ENCODE measurements at regions not wholly inside any gene's neighbourhood (a gene's known extent, or its start where the extent isn't known, plus 50 kb on each side); places are given as distances from the start of the nearest gene placed in this dataset.
"Not testable (repeated sequence)": the region's sequence is repeated elsewhere in the genome, so short reads cannot be mapped to it uniquely, and the experiment has no call there.

GRCh38 chr10:84718877-84719616 lies 390.7 kb downstream of the CCSER2 start:
- H2AK5ac ChIP-seq (ENCODE audit: low read length), result no peak overlapping the region
- no peak overlapping the region for H2BK120ac ChIP-seq (ENCODE audit: insufficient read depth, low read length, poor library complexity)
- H2AFZ ChIP-seq (ENCODE audit: insufficient read depth, low read length, poor library complexity), result no peak overlapping the region
- WGBS (ENCODE audit: extremely low coverage, insufficient coverage, insufficient read length), result no CpG with 5 or more reads among the region's 3 CpGs
- no peak overlapping the region for H2BK12ac ChIP-seq (ENCODE audit: low read length)
- H3K79me1 ChIP-seq (ENCODE audit: low read length), result no peaks in the 10 kb centered on the region
- H4K91ac ChIP-seq (ENCODE audit: low read depth, low read length), result no peak overlapping the region
- no peaks in the 10 kb centered on the region for H3K36me3 ChIP-seq (ENCODE audit: control insufficient read depth in 1 of 2, insufficient read depth in 2 of 2, low read length in 2 of 2)
- H3K4ac ChIP-seq (ENCODE audit: low read depth, low read length), result no peak overlapping the region
- H3K27ac ChIP-seq (ENCODE audit: low read depth, low read length), result no peak overlapping the region
- H3K4me2 ChIP-seq (ENCODE audit: low read length), result no peak overlapping the region
- H3K14ac ChIP-seq (ENCODE audit: low read length), result no peak overlapping the region
- H3K23ac ChIP-seq (ENCODE audit: low read length), result no peak overlapping the region
- H4K12ac ChIP-seq (ENCODE audit: low read depth, low read length), result no peak overlapping the region
- H3K9ac ChIP-seq (ENCODE audit: low read length), result no peak overlapping the region
- H3K9me3 ChIP-seq (ENCODE audit: insufficient read depth, low read depth, low read length), result no peaks in the 10 kb centered on the region
- no peak for DNase-seq
- H3K4me1 ChIP-seq (ENCODE audit: control insufficient read depth in 1 of 2, insufficient read depth in 2 of 2, low read length in 2 of 2), result no peaks in the 10 kb centered on the region
- H3K79me2 ChIP-seq (ENCODE audit: control insufficient read depth, insufficient read depth, low read length, poor library complexity), result no peaks in the 10 kb centered on the region
- no peaks in the 10 kb centered on the region for H3K27me3 ChIP-seq (ENCODE audit: insufficient read depth, low read length)
- no peak overlapping the region for H4K8ac ChIP-seq (ENCODE audit: low read depth, low read length)
- H2BK5ac ChIP-seq (ENCODE audit: low read depth, low read length, poor library complexity), result no peak overlapping the region
- H3K4me3 ChIP-seq (ENCODE audit: low read depth, low read length), result no peak overlapping the region
- no peak overlapping the region for H3K18ac ChIP-seq (ENCODE audit: low read length)

- no CpG with 5 or more reads among the region's 1 CpG for WGBS (ENCODE audit: extremely low coverage, insufficient coverage, insufficient read length)
These were observed 391.3 kb downstream of the CCSER2 start for GRCh38 chr10:84719687-84720086.

GRCh38 chr10:84727398-84727797 lies 399.0 kb downstream of the CCSER2 start:
- Histone ChIP-seq H3K18ac (ENCODE audit: low read length) (no peak overlapping the region), H3K4me1 (ENCODE audit: control insufficient read depth in 1 of 2, insufficient read depth in 2 of 2, low read length in 2 of 2) (no peaks in the 10 kb centered on the region), H2BK12ac (ENCODE audit: low read length) (no peak overlapping the region), H4K91ac (ENCODE audit: low read depth, low read length) (no peak overlapping the region), H2AK5ac (ENCODE audit: low read length) (no peak overlapping the region), H3K23ac (ENCODE audit: low read length) (no peak overlapping the region), H3K9me3 (ENCODE audit: insufficient read depth, low read depth, low read length) (peaks cover 1% of the 10 kb centered on the region), H3K27ac (ENCODE audit: low read depth, low read length) (no peak overlapping the region), H3K36me3 (ENCODE audit: control insufficient read depth in 1 of 2, insufficient read depth in 2 of 2, low read length in 2 of 2) (no peaks in the 10 kb centered on the region), H3K14ac (ENCODE audit: low read length) (no peak overlapping the region), H4K12ac (ENCODE audit: low read depth, low read length) (no peak overlapping the region), H3K27me3 (ENCODE audit: insufficient read depth, low read length) (no peaks in the 10 kb centered on the region), H3K9ac (ENCODE audit: low read length) (no peak overlapping the region), H2AFZ (ENCODE audit: insufficient read depth, low read length, poor library complexity) (no peak overlapping the region), H2BK5ac (ENCODE audit: low read depth, low read length, poor library complexity) (no peak overlapping the region), H3K4ac (ENCODE audit: low read depth, low read length) (no peak overlapping the region), H4K8ac (ENCODE audit: low read depth, low read length) (no peak overlapping the region), H3K79me2 (ENCODE audit: control insufficient read depth, insufficient read depth, low read length, poor library complexity) (no peaks in the 10 kb centered on the region), H3K4me3 (ENCODE audit: low read depth, low read length) (no peak overlapping the region), H2BK120ac (ENCODE audit: insufficient read depth, low read length, poor library complexity) (no peak overlapping the region), H3K79me1 (ENCODE audit: low read length) (no peaks in the 10 kb centered on the region), H3K4me2 (ENCODE audit: low read length) (no peak overlapping the region)
- DNase-seq, result no peak
- no CpG with 5 or more reads among the region's 5 CpGs for WGBS (ENCODE audit: extremely low coverage, insufficient coverage, insufficient read length)

More at GRCh38 chr10:84719687-84720086, 391.3 kb downstream of the CCSER2 start:
- Histone ChIP-seq H4K12ac (ENCODE audit: low read depth, low read length) (no peak overlapping the region), H3K23ac (ENCODE audit: low read length) (no peak overlapping the region), H3K14ac (ENCODE audit: low read length) (no peak overlapping the region), H3K4ac (ENCODE audit: low read depth, low read length) (no peak overlapping the region), H4K91ac (ENCODE audit: low read depth, low read length) (no peak overlapping the region), H3K18ac (ENCODE audit: low read length) (no peak overlapping the region), H3K4me2 (ENCODE audit: low read length) (no peak overlapping the region), H3K27me3 (ENCODE audit: insufficient read depth, low read length) (no peaks in the 10 kb centered on the region), H4K8ac (ENCODE audit: low read depth, low read length) (no peak overlapping the region), H2BK5ac (ENCODE audit: low read depth, low read length, poor library complexity) (no peak overlapping the region), H3K27ac (ENCODE audit: low read depth, low read length) (no peak overlapping the region), H3K9ac (ENCODE audit: low read length) (no peak overlapping the region), H3K4me1 (ENCODE audit: control insufficient read depth in 1 of 2, insufficient read depth in 2 of 2, low read length in 2 of 2) (no peaks in the 10 kb centered on the region), H3K4me3 (ENCODE audit: low read depth, low read length) (no peak overlapping the region), H2BK12ac (ENCODE audit: low read length) (no peak overlapping the region), H3K36me3 (ENCODE audit: control insufficient read depth in 1 of 2, insufficient read depth in 2 of 2, low read length in 2 of 2) (no peaks in the 10 kb centered on the region), H3K79me1 (ENCODE audit: low read length) (no peaks in the 10 kb centered on the region), H3K9me3 (ENCODE audit: insufficient read depth, low read depth, low read length) (no peaks in the 10 kb centered on the region), H2AFZ (ENCODE audit: insufficient read depth, low read length, poor library complexity) (no peak overlapping the region), H3K79me2 (ENCODE audit: control insufficient read depth, insufficient read depth, low read length, poor library complexity) (no peaks in the 10 kb centered on the region), H2AK5ac (ENCODE audit: low read length) (no peak overlapping the region), H2BK120ac (ENCODE audit: insufficient read depth, low read length, poor library complexity) (no peak overlapping the region)
- DNase-seq, result no peak

GRCh38 chr10:84739126-84739525 lies 410.7 kb downstream of the CCSER2 start:
- not testable (repeated sequence) for H3K4me2 ChIP-seq (ENCODE audit: low read length); H3K14ac ChIP-seq (ENCODE audit: low read length); H3K9ac ChIP-seq (ENCODE audit: low read length); H3K36me3 ChIP-seq (ENCODE audit: control insufficient read depth in 1 of 2, insufficient read depth in 2 of 2, low read length in 2 of 2); H3K79me2 ChIP-seq (ENCODE audit: control insufficient read depth, insufficient read depth, low read length, poor library complexity); H2AFZ ChIP-seq (ENCODE audit: insufficient read depth, low read length, poor library complexity); H3K9me3 ChIP-seq (ENCODE audit: insufficient read depth, low read depth, low read length); H3K4ac ChIP-seq (ENCODE audit: low read depth, low read length); H4K8ac ChIP-seq (ENCODE audit: low read depth, low read length); H2BK5ac ChIP-seq (ENCODE audit: low read depth, low read length, poor library complexity); H3K4me1 ChIP-seq (ENCODE audit: control insufficient read depth in 1 of 2, insufficient read depth in 2 of 2, low read length in 2 of 2); H3K27ac ChIP-seq (ENCODE audit: low read depth, low read length); H2BK120ac ChIP-seq (ENCODE audit: insufficient read depth, low read length, poor library complexity); H2AK5ac ChIP-seq (ENCODE audit: low read length); H4K91ac ChIP-seq (ENCODE audit: low read depth, low read length); H3K23ac ChIP-seq (ENCODE audit: low read length); H3K79me1 ChIP-seq (ENCODE audit: low read length); DNase-seq; H3K18ac ChIP-seq (ENCODE audit: low read length); H3K4me3 ChIP-seq (ENCODE audit: low read depth, low read length); H2BK12ac ChIP-seq (ENCODE audit: low read length); H4K12ac ChIP-seq (ENCODE audit: low read depth, low read length); H3K27me3 ChIP-seq (ENCODE audit: insufficient read depth, low read length)
- no CpG with 5 or more reads among the region's 9 CpGs for WGBS (ENCODE audit: extremely low coverage, insufficient coverage, insufficient read length)
